ENCODE measurements at regions not wholly inside any gene's neighbourhood (a gene's known extent, or its start where the extent isn't known, plus 50 kb on each side); places are given as distances from the start of the nearest gene placed in this dataset.

- Histone ChIP-seq H3K9ac (replicated peaks in 1 of 4; ENCODE audit: extremely low read depth in 1 of 4, low read depth in 3 of 4, low read length in 3 of 4) (no peak overlapping the region; a peak in 1 of 7 replicates), H3K79me1 (ENCODE audit: low read depth, low read length) (no peaks in the 10 kb centered on the region), H3K14ac (ENCODE audit: insufficient read length) (no peak overlapping the region), H3K18ac (ENCODE audit: extremely low read depth, low read length) (no peak overlapping the region), H2AFZ (ENCODE audit: low read length) (no peak overlapping the region), H2BK120ac (replicated peaks; ENCODE audit: low read depth, low read length) (no peak overlapping the region), H3K27ac (ENCODE audit: low read depth, low read length) (no peak overlapping the region), H2BK5ac (ENCODE audit: low read depth, low read length) (no peak overlapping the region), H4K5ac (ENCODE audit: insufficient read length, low read depth, low read length) (no peak overlapping the region), H3K56ac (replicated peaks; ENCODE audit: insufficient read length, low read depth, low read length) (no peak overlapping the region), H3K79me2 (ENCODE audit: control insufficient read depth in 1 of 2, insufficient read depth in 2 of 2, low read length in 2 of 2) (no peaks in the 10 kb centered on the region), H2BK15ac (ENCODE audit: low read length) (no peak overlapping the region), H4K20me1 (replicated peaks in 1 of 2; ENCODE audit: control insufficient read depth in 1 of 2, insufficient read depth in 2 of 2, low read length in 2 of 2) (no peaks in the 10 kb centered on the region), H2AK5ac (ENCODE audit: low read depth, low read length) (no peak overlapping the region), H4K91ac (replicated peaks; ENCODE audit: insufficient read length, low read length) (no peak overlapping the region), H3K4me2 (ENCODE audit: insufficient read depth in 1 of 2, low read depth in 2 of 2, low read length in 2 of 2) (no peak overlapping the region), H3K23ac (ENCODE audit: insufficient read length) (no peak overlapping the region), H2BK12ac (ENCODE audit: low read depth, low read length) (no peak overlapping the region), H3K23me2 (ENCODE audit: low read depth, low read length) (no peaks in the 10 kb centered on the region), H4K8ac (ENCODE audit: extremely low read depth, insufficient read depth, low read length) (no peak overlapping the region), H2BK20ac (ENCODE audit: low read length) (no peak overlapping the region), H3K36me3 (ENCODE audit: control insufficient read depth in 2 of 4, insufficient read depth in 4 of 4, low read length in 3 of 4) (no peaks in the 10 kb centered on the region), H3K4me3 (ENCODE audit: extremely low read depth in 1 of 4, insufficient read depth in 2 of 4, low read depth in 3 of 4, low read length in 4 of 4) (no peak overlapping the region), H3K4ac (replicated peaks; ENCODE audit: insufficient read length, low read depth, low read length) (no peak overlapping the region), H3K4me1 (replicated peaks in 1 of 4; ENCODE audit: control insufficient read depth in 3 of 4, insufficient read depth in 4 of 4, low read length in 3 of 4) (no peaks in the 10 kb centered on the region), H3K27me3 (replicated peaks in 1 of 4; ENCODE audit: control insufficient read depth in 3 of 4, extremely low read depth in 1 of 4, insufficient read depth in 3 of 4, low read length in 3 of 4) (no peaks in the 10 kb centered on the region), H3K9me3 (ENCODE audit: insufficient read depth in 2 of 2, low read depth in 1 of 2, low read length in 1 of 2) (no peaks in the 10 kb centered on the region)
- CTCF ChIA-PET (ENCODE audit: partially characterized antibody), result interaction anchor here (1.3 kb wide), 1 partner anchor 45 kb away, joined by 4 read pairs; no protein-coding TSS in a partner anchor
- POLR2A ChIA-PET (ENCODE audit: partially characterized antibody), result no interaction called here
- no peak for FAIRE-seq
- 84% methylated on average over 9 of the region's 9 CpGs; no CpG with 5 or more reads in 1 of the 2 experiments for WGBS, 2 experiments (ENCODE audit: extremely low coverage in 1 of 2, insufficient coverage in 1 of 2, insufficient read length in 1 of 2, insufficient replicate concordance in 2 of 2, low coverage in 1 of 2, low lambda C conversion rate in 2 of 2, missing lambda C conversion rate in 1 of 2)
- TF ChIP-seq TAF7 (optimal IDR thresholded peaks at IDR 0.05; ENCODE audit: borderline replicate concordance, low read depth, low read length), result no peak
- no peak for TF ChIP-seq EGR1 (IDR thresholded peaks at IDR 0.05; ENCODE audit: borderline replicate concordance, low read depth, low read length)
- TF ChIP-seq SIX5 (IDR thresholded peaks at IDR 0.05; ENCODE audit: low read depth, low read length), result no peak
- TF ChIP-seq CTCF (IDR thresholded peaks at IDR 0.05; ENCODE audit: control extremely low read depth in 1 of 3, insufficient read depth in 1 of 3, low read depth in 1 of 3, low read length in 3 of 3), result no peak
- TF ChIP-seq HDAC2 (IDR thresholded peaks at IDR 0.05; ENCODE audit: borderline replicate concordance in 1 of 2, low read depth in 2 of 2, low read length in 2 of 2), result no peak
- TF ChIP-seq MAFK (IDR thresholded peaks at IDR 0.05; ENCODE audit: low read depth, low read length), result no peak
- TF ChIP-seq SP2 (IDR thresholded peaks at IDR 0.05; ENCODE audit: low read length), result no peak
- DNase-seq (ENCODE audit: low read depth in 1 of 2, low spot score in 2 of 2), result no peak
Observed at GRCh38 chr15:94042180-94042928, 189.0 kb upstream of the MCTP2 start.

All from H1 (cell line).